K562 (cell line): ENCODE measurements at regions not wholly inside any gene's neighbourhood (a gene's known extent, or its start where the extent isn't known, plus 50 kb on each side); places are given as distances from the start of the nearest gene placed in this dataset.

ENCODE experiments used
- ATAC-seq: fragments of 200-7000 bp; cut with Tn5 transposase; 3 replicates; pipeline ENCODE4 v1.9.1; 2020; ENCODE audit warnings: moderate library complexity
- BruUV-seq: library from RNA; stranded (reverse); fragments of 400-500 nt; replicated peaks from 2 replicates; lab custom pipeline; 2021; lab: Mats Ljungman, UMichigan
- CTCF ChIA-PET: fragments of 300-600 bp; formaldehyde crosslinking; extraction: SDS; loops from one replicate; lab custom pipeline; 2021; ENCODE audit warnings: low intra/inter-chr PET ratio; lab: Yijun Ruan, JAX
- POLR2A ChIA-PET: fragments of 300-600, 350-650 bp; sonication (Branson Sonifier 250); formaldehyde crosslinking; extraction: SDS; loops from one replicate; lab custom pipeline; 2021; ENCODE audit warnings: antibody characterized with exemption, inconsistent platforms; lab: Yijun Ruan, JAX
- DNase-seq, 4 experiments: peaks; one replicate each; pipeline versions ENCODE4 v3.0.0 to v3.0.0-alpha.2; 2011 to 2018; ENCODE audit warnings: low spot score in 3 of 4, mixed read lengths in 3 of 4; ENCODE audit errors: extremely low read depth in 1 of 4
- FAIRE-seq: peaks from 2 replicates; lab custom pipeline; 2011; peaks lifted over from hg19 to GRCh38; lab: Jason Lieb, UNC
- H2AFZ ChIP-seq: 2 replicates; pipeline ENCODE4 v1.6.0; 2011; ENCODE audit warnings: low read depth, low read length, control low read depth, inconsistent platforms
- H3K27ac ChIP-seq: fragments of 200-600 bp; 3 replicates; pipeline ENCODE4 v1.8.0; 2011; ENCODE audit warnings: low read depth, mild to moderate bottlenecking, control low read depth, inconsistent platforms, low read length, moderate library complexity, mixed read lengths; ENCODE audit errors: extremely low read depth
- H3K27me3 ChIP-seq, 2 experiments: fragments of 300-600 bp in 1 of 2; 2 replicates in 1 of 2; 3 replicates in 1 of 2; pipeline versions ENCODE4 v1.6.0 to v1.8.0; 2011; ENCODE audit warnings: inconsistent platforms in 2 of 2, low read length in 2 of 2, mild to moderate bottlenecking in 1 of 2, mixed read lengths in 1 of 2, moderate library complexity in 1 of 2; ENCODE audit not compliant: control insufficient read depth in 2 of 2, insufficient read depth in 2 of 2
- H3K36me3 ChIP-seq: fragments of 300-600 bp; 3 replicates; pipeline ENCODE4 v1.8.0; 2011; ENCODE audit warnings: mild to moderate bottlenecking, low read length, inconsistent platforms; ENCODE audit not compliant: control insufficient read depth, insufficient read depth
- H3K4me1 ChIP-seq, 2 experiments: fragments of 200-600 bp in 1 of 2; replicated peaks in 1 of 2; 2 replicates in 1 of 2; 3 replicates in 1 of 2; pipeline versions ENCODE4 v1.5.1 to v1.8.0; 2011; ENCODE audit warnings: inconsistent platforms in 2 of 2, low read length in 2 of 2, mild to moderate bottlenecking in 1 of 2, mixed read lengths in 1 of 2, moderate library complexity in 1 of 2; ENCODE audit not compliant: control insufficient read depth in 2 of 2, insufficient read depth in 2 of 2
- H3K4me2 ChIP-seq: 2 replicates; pipeline ENCODE4 v1.6.1; 2011; ENCODE audit warnings: low read length, control low read depth, inconsistent platforms, mixed read lengths; ENCODE audit not compliant: insufficient read depth
- H3K4me3 ChIP-seq: fragments of 200-600 bp; sonication (generic), shearing (Covaris generic); 2 replicates; pipeline ENCODE4 v1.5.1; 2016; ENCODE audit warnings: control low read depth, inconsistent platforms
- H3K79me2 ChIP-seq: fragments of 200-600 bp; 3 replicates; pipeline ENCODE4 v1.8.0; 2011; ENCODE audit warnings: low read length, inconsistent platforms; ENCODE audit not compliant: control insufficient read depth, insufficient read depth
- H3K9ac ChIP-seq, 2 experiments: 2 replicates each; pipeline versions ENCODE4 v1.6.0 to v1.6.1; 2011; ENCODE audit warnings: low read depth in 2 of 2, low read length in 2 of 2, control low read depth in 1 of 2, inconsistent platforms in 1 of 2, mild to moderate bottlenecking in 1 of 2, mixed read lengths in 1 of 2; ENCODE audit not compliant: insufficient read depth in 1 of 2
- H3K9me1 ChIP-seq: one replicate; pipeline ENCODE4 v1.6.0; 2011; ENCODE audit warnings: inconsistent platforms, mild to moderate bottlenecking, low read length, moderate library complexity; ENCODE audit not compliant: control insufficient read depth, insufficient read depth
- H3K9me3 ChIP-seq: replicated peaks from 2 replicates; pipeline ENCODE4 v1.5.1; 2011; ENCODE audit warnings: low read depth, low read length, inconsistent platforms; ENCODE audit not compliant: control insufficient read depth, insufficient read depth
- H4K20me1 ChIP-seq: replicated peaks from 2 replicates; pipeline ENCODE4 v1.6.1; 2011; ENCODE audit warnings: low read length, inconsistent platforms, mixed read lengths; ENCODE audit not compliant: control insufficient read depth, insufficient read depth
- AFF1 ChIP-seq, 2 experiments: fragments of 450-650 bp; IDR thresholded peaks; 2 replicates each; pipeline ENCODE4 v1.6.1; 2018; ENCODE audit warnings: mild to moderate bottlenecking in 2 of 2, low read depth in 1 of 2; ENCODE audit not compliant: partially characterized antibody in 2 of 2
- CHD1 ChIP-seq: fragments of 200-600 bp; sonication (generic); IDR thresholded peaks from one replicate; pipeline ENCODE4 v1.6.1; 2012; ENCODE audit warnings: mild to moderate bottlenecking, moderate library complexity, low read length, inconsistent platforms
- DPF2 ChIP-seq: fragments of 450-650 bp; IDR thresholded peaks from 2 replicates; pipeline ENCODE4 v1.6.1; 2016
- ETV6 ChIP-seq, 3 experiments: fragments of 150-350 bp in 1 of 3; sonication (generic) in 1 of 3; formaldehyde crosslinking in 1 of 3; IDR thresholded peaks; 2 replicates each; pipeline versions ENCODE4 v1.6.1 to v1.8.0; 2014 to 2022; ENCODE audit warnings: borderline replicate concordance in 2 of 3, low read depth in 2 of 3, antibody characterized with exemption in 1 of 3, low read length in 1 of 3, mild to moderate bottlenecking in 1 of 3, missing genetic modification reagents in 1 of 3
- HCFC1 ChIP-seq: IDR thresholded peaks from 2 replicates; pipeline ENCODE4 v1.6.1; 2012; ENCODE audit warnings: low read depth, low read length, improper control_type of control experiment
- HDGF ChIP-seq: fragments of 450-650 bp; IDR thresholded peaks from 2 replicates; pipeline ENCODE4 v1.6.1; 2016
- HOXB6 ChIP-seq: fragments of 250-450 bp; sonication (Bioruptor Pico); IDR thresholded peaks from 2 replicates; pipeline ENCODE4 v1.5.1; 2022; ENCODE audit warnings: mild to moderate bottlenecking, borderline replicate concordance
- HSF4 ChIP-seq: fragments of 250-450 bp; sonication (Bioruptor Pico); IDR thresholded peaks from 2 replicates; pipeline ENCODE4 v2.1.2; 2022; ENCODE audit warnings: mild to moderate bottlenecking, moderate library complexity, borderline replicate concordance
- KLF13 ChIP-seq: fragments of 450-650 bp; IDR thresholded peaks from 2 replicates; pipeline ENCODE4 v1.6.1; 2016; ENCODE audit warnings: missing genetic modification characterization, low read depth, mild to moderate bottlenecking, missing compliant biosample characterization, moderate library complexity, borderline replicate concordance
- MBD2 ChIP-seq: sonication (generic); IDR thresholded peaks from 2 replicates; pipeline ENCODE4 v1.6.1; 2016; ENCODE audit warnings: low read depth, borderline replicate concordance
- MCM5 ChIP-seq: fragments of 450-650 bp; IDR thresholded peaks from 2 replicates; pipeline ENCODE4 v1.6.1; 2016; ENCODE audit warnings: low read depth
- NEUROD1 ChIP-seq: fragments of 150-350 bp; IDR thresholded peaks from 2 replicates; pipeline ENCODE4 v1.6.1; 2014; ENCODE audit warnings: borderline replicate concordance, low read length, low read depth; ENCODE audit not compliant: partially characterized antibody
- OTX1 ChIP-seq: fragments of 450-650 bp; formaldehyde crosslinking; IDR thresholded peaks from 2 replicates; pipeline ENCODE4 v1.4.0; 2022; ENCODE audit warnings: mild to moderate bottlenecking
- PTTG1 ChIP-seq: fragments of 450-650 bp; IDR thresholded peaks from 2 replicates; pipeline ENCODE4 v1.6.1; 2016; ENCODE audit warnings: low read depth, mild to moderate bottlenecking, missing genetic modification characterization, missing compliant biosample characterization
- SRSF3 ChIP-seq: fragments of 200-400 bp; formaldehyde crosslinking; IDR thresholded peaks from 2 replicates; pipeline ENCODE4 v1.6.1; 2016; ENCODE audit warnings: mild to moderate bottlenecking, low read length, moderate library complexity; ENCODE audit not compliant: insufficient read depth
- YY1 ChIP-seq, 3 experiments: IDR thresholded peaks; 2 replicates each; pipeline ENCODE4 v1.6.1; 2011; ENCODE audit warnings: low read length in 2 of 3, mild to moderate bottlenecking in 2 of 3, moderate library complexity in 2 of 3, borderline replicate concordance in 1 of 3, control low read depth in 1 of 3, low read depth in 1 of 3; ENCODE audit not compliant: insufficient read depth in 3 of 3, insufficient replicate concordance in 2 of 3, control insufficient read depth in 1 of 3, insufficient read length in 1 of 3; ENCODE audit errors: extremely low read depth in 1 of 3
- ZBTB1 ChIP-seq: sonication (generic); formaldehyde crosslinking; IDR thresholded peaks from 2 replicates; pipeline ENCODE4 v1.8.1; 2023; ENCODE audit warnings: missing genetic modification reagents, low read depth, mild to moderate bottlenecking, borderline replicate concordance
- ZKSCAN3 ChIP-seq: fragments of 250-450 bp; sonication (Bioruptor Pico); IDR thresholded peaks from 2 replicates; pipeline ENCODE4 v1.4.0; 2020
- ZNF239 ChIP-seq: fragments of 250-450 bp; sonication (Bioruptor Pico); IDR thresholded peaks from 2 replicates; pipeline ENCODE4 v1.4.0; 2020; ENCODE audit warnings: mild to moderate bottlenecking
- WGBS: fragments of 100-300 bp; shearing (Covaris generic); methylation state at CpG from one replicate; pipeline ENCODE4 v1.1.6; 2016; ENCODE audit warnings: low coverage, mixed read lengths; ENCODE audit not compliant: insufficient coverage; ENCODE audit errors: missing lambda C conversion rate; 5-methylcytosine and 5-hydroxymethylcytosine counted together
- in situ Hi-C: fragments of 300-500 bp; cut with MboI; formaldehyde crosslinking; loops from 4 replicates; pipeline ENCODE4 v1.15.0; 2018; ENCODE audit warnings: inconsistent platforms, mixed read lengths
- intact Hi-C: fragments of 100-400 bp; cut with micrococcal nuclease; formaldehyde crosslinking; loops from 2 replicates; pipeline ENCODE4 v1.14.2; 2022

GRCh38 chr14:86989285-86989684 is 1003.7 kb downstream of the GALC start:
- FAIRE-seq (no peak), DNase-seq (no peak), ATAC-seq (no peak)
- in situ Hi-C loops (no loop called here), intact Hi-C loops (no loop called here)
- WGBS: 0% methylated on average over 1 of the region's 1 CpG
- H3K4me1 ChIP-seq: no peaks in the 10 kb centered on the region
- H3K27me3 ChIP-seq: no peaks in the 10 kb centered on the region
- POLR2A ChIA-PET: no interaction called here
- H2AFZ ChIP-seq: no peak overlapping the region
- H3K9ac ChIP-seq: no peak overlapping the region
- no peaks in the 10 kb centered on the region for H3K9me3 ChIP-seq
- no peak overlapping the region for H3K4me3 ChIP-seq
- BruUV-seq: no TSS peak
- no peaks in the 10 kb centered on the region for H3K79me2 ChIP-seq
- no peaks in the 10 kb centered on the region for H3K9me1 ChIP-seq
- no peaks in the 10 kb centered on the region for H3K36me3 ChIP-seq
- CTCF ChIA-PET: no interaction called here
- no peak overlapping the region for H3K4me2 ChIP-seq
- no peak for TF ChIP-seq CHD1
- TF ChIP-seq HSF4: no peak
- no peak for TF ChIP-seq ZBTB1 (CRISPR knock-in tag)
- no peak for TF ChIP-seq ZKSCAN3 (CRISPR knock-in tag)
- TF ChIP-seq SRSF3: no peak
- TF ChIP-seq HCFC1: no peak
- no peak for TF ChIP-seq KLF13
- TF ChIP-seq HDGF: no peak
- TF ChIP-seq NEUROD1: no peak
- TF ChIP-seq PTTG1 (tag): no peak
- TF ChIP-seq AFF1 (IDR thresholded peaks at IDR 0.05; ENCODE audit: low read depth in 1 of 2, partially characterized antibody in 2 of 2): no peak
- no peak for TF ChIP-seq HOXB6
- TF ChIP-seq OTX1 (CRISPR knock-in tag): no peak
- TF ChIP-seq MBD2: no peak
- TF ChIP-seq ETV6 (IDR thresholded peaks at IDR 0.05; ENCODE audit: borderline replicate concordance in 1 of 2, low read depth in 2 of 2, low read length in 1 of 2): no peak
- TF ChIP-seq ETV6 (CRISPR knock-in tag; IDR thresholded peaks at IDR 0.05; ENCODE audit: borderline replicate concordance): no peak
- no peak for TF ChIP-seq ZNF239 (CRISPR knock-in tag)
- no peak for TF ChIP-seq MCM5
- TF ChIP-seq DPF2: no peak
- TF ChIP-seq YY1 (IDR thresholded peaks at IDR 0.05; ENCODE audit: borderline replicate concordance in 1 of 3, control insufficient read depth in 1 of 3, extremely low read depth in 1 of 3, insufficient read depth in 3 of 3, insufficient read length in 1 of 3, insufficient replicate concordance in 2 of 3, low read depth in 1 of 3, low read length in 2 of 3): no peak
- no peaks in the 10 kb centered on the region for H4K20me1 ChIP-seq
- H3K27ac ChIP-seq: no peak overlapping the region
